Suprapubic skin (tissue), 4 donors: ENCODE measurements at regions not wholly inside any gene's neighbourhood (a gene's known extent, or its start where the extent isn't known, plus 50 kb on each side); places are given as distances from the start of the nearest gene placed in this dataset.

Source experiments
- DNase-seq, 2 donors: peaks; one replicate each; pipeline ENCODE4 v3.0.0-alpha.2; 2019; ENCODE audit warnings: low spot score in 2 of 2
- H3K27ac ChIP-seq: fragments of 200-600 bp; sonication (generic); one replicate; pipeline ENCODE4 v1.5.1; 2019
- H3K27me3 ChIP-seq: fragments of 200-600 bp; sonication (generic); one replicate; pipeline ENCODE4 v1.5.1; 2019
- H3K36me3 ChIP-seq: fragments of 200-600 bp; sonication (generic); one replicate; pipeline ENCODE4 v1.5.1; 2019
- H3K4me1 ChIP-seq: fragments of 200-600 bp; sonication (generic); one replicate; pipeline ENCODE4 v1.5.1; 2019
- H3K4me3 ChIP-seq: fragments of 200-600 bp; sonication (generic); one replicate; pipeline ENCODE4 v1.5.1; 2019; ENCODE audit warnings: mild to moderate bottlenecking
- H3K9me3 ChIP-seq: fragments of 200-600 bp; sonication (generic); one replicate; pipeline ENCODE4 v1.5.1; 2019
- CTCF ChIP-seq, 2 donors: fragments of 200-600 bp in 1 of 2; fragments of 450-650 bp in 1 of 2; sonication (generic) in 1 of 2; IDR thresholded peaks; one replicate each; pipeline ENCODE4 v1.5.1; 2016 to 2019; ENCODE audit warnings: antibody characterized with exemption in 2 of 2, mild to moderate bottlenecking in 1 of 2, moderate library complexity in 1 of 2
- EP300 ChIP-seq: sonication (generic); formaldehyde crosslinking; IDR thresholded peaks from one replicate; pipeline ENCODE4 v1.6.1; 2017; ENCODE audit warnings: antibody characterized with exemption
- POLR2A ChIP-seq, 2 donors: fragments of 450-650 bp; IDR thresholded peaks; one replicate each; pipeline ENCODE4 v1.6.1; 2017; ENCODE audit warnings: antibody characterized with exemption in 2 of 2, mild to moderate bottlenecking in 2 of 2, moderate library complexity in 2 of 2
- POLR2AphosphoS5 ChIP-seq, 3 donors: sonication (generic); formaldehyde crosslinking; IDR thresholded peaks; one replicate each; pipeline ENCODE4 v1.6.1; 2017; ENCODE audit warnings: antibody characterized with exemption in 3 of 3
- WGBS: methylation state at CpG from one replicate; pipeline ENCODE4 v1.1.5; 2018; 5-methylcytosine and 5-hydroxymethylcytosine counted together

GRCh38 chr15:81843226-81843625 lies 202.6 kb downstream of the MEX3B start:
- Histone ChIP-seq H3K4me3 (no peak overlapping the region), H3K36me3 (no peaks in the 10 kb centered on the region), H3K27me3 (no peaks in the 10 kb centered on the region), H3K9me3 (no peaks in the 10 kb centered on the region), H3K4me1 (no peaks in the 10 kb centered on the region), H3K27ac (no peak overlapping the region)
- no peak for DNase-seq
- 87% methylated on average over 5 of the region's 5 CpGs for WGBS
- TF ChIP-seq POLR2A (IDR thresholded peaks at IDR 0.05), result no peak
- TF ChIP-seq POLR2AphosphoS5 (IDR thresholded peaks at IDR 0.05), result no peak
- TF ChIP-seq EP300, result no peak
- TF ChIP-seq CTCF (IDR thresholded peaks at IDR 0.05), result no peak

GRCh38 chr15:81839387-81839786 lies 206.4 kb downstream of the MEX3B start:
- Histone ChIP-seq H3K4me3 (no peak overlapping the region), H3K36me3 (no peaks in the 10 kb centered on the region), H3K4me1 (no peaks in the 10 kb centered on the region), H3K27ac (no peak overlapping the region), H3K27me3 (no peaks in the 10 kb centered on the region), H3K9me3 (no peaks in the 10 kb centered on the region)
- WGBS, result 82% methylated on average over 2 of the region's 2 CpGs
- TF ChIP-seq POLR2AphosphoS5 (IDR thresholded peaks at IDR 0.05), result no peak
- TF ChIP-seq CTCF (IDR thresholded peaks at IDR 0.05), result no peak
- TF ChIP-seq EP300, result no peak
- no peak for TF ChIP-seq POLR2A (IDR thresholded peaks at IDR 0.05)
- DNase-seq, result no peak

- DNase-seq, result no peak
- no peaks in the 10 kb centered on the region for H3K9me3 ChIP-seq
- H3K4me1 ChIP-seq, result no peaks in the 10 kb centered on the region
- WGBS, result 93% methylated on average over 1 of the region's 1 CpG
- no peak overlapping the region for H3K4me3 ChIP-seq
- no peak overlapping the region for H3K27ac ChIP-seq
- no peaks in the 10 kb centered on the region for H3K36me3 ChIP-seq
- TF ChIP-seq EP300 (no peak), POLR2AphosphoS5 (IDR thresholded peaks at IDR 0.05) (no peak), POLR2A (IDR thresholded peaks at IDR 0.05) (no peak), CTCF (IDR thresholded peaks at IDR 0.05) (no peak)
- H3K27me3 ChIP-seq, result no peaks in the 10 kb centered on the region
These were observed 210.1 kb downstream of the MEX3B start for GRCh38 chr15:81835731-81836130.

GRCh38 chr15:81830520-81830919 lies 215.3 kb downstream of the MEX3B start:
- H3K36me3 ChIP-seq, result no peaks in the 10 kb centered on the region
- no peaks in the 10 kb centered on the region for H3K4me1 ChIP-seq
- H3K27ac ChIP-seq, result no peak overlapping the region
- H3K27me3 ChIP-seq, result no peaks in the 10 kb centered on the region
- H3K4me3 ChIP-seq, result no peak overlapping the region
- 75% methylated on average over 1 of the region's 1 CpG for WGBS
- DNase-seq, result no peak
- H3K9me3 ChIP-seq, result no peaks in the 10 kb centered on the region
- TF ChIP-seq POLR2A (IDR thresholded peaks at IDR 0.05) (no peak), CTCF (IDR thresholded peaks at IDR 0.05) (no peak), POLR2AphosphoS5 (IDR thresholded peaks at IDR 0.05) (no peak)

GRCh38 chr15:81829918-81830317 lies 215.9 kb downstream of the MEX3B start:
- WGBS, result 93% methylated on average over 4 of the region's 4 CpGs
- TF ChIP-seq EP300, result no peak
- no peak for TF ChIP-seq POLR2AphosphoS5 (IDR thresholded peaks at IDR 0.05)
- TF ChIP-seq CTCF (IDR thresholded peaks at IDR 0.05), result no peak
- no peak for TF ChIP-seq POLR2A (IDR thresholded peaks at IDR 0.05)
- Histone ChIP-seq H3K36me3 (no peaks in the 10 kb centered on the region), H3K4me3 (no peak overlapping the region), H3K4me1 (no peaks in the 10 kb centered on the region), H3K9me3 (no peaks in the 10 kb centered on the region), H3K27ac (no peak overlapping the region), H3K27me3 (no peaks in the 10 kb centered on the region)
- no peak for DNase-seq
